ENCODE measurements at regions not wholly inside any gene's neighbourhood (a gene's known extent, or its start where the extent isn't known, plus 50 kb on each side); places are given as distances from the start of the nearest gene placed in this dataset.

DNA sequence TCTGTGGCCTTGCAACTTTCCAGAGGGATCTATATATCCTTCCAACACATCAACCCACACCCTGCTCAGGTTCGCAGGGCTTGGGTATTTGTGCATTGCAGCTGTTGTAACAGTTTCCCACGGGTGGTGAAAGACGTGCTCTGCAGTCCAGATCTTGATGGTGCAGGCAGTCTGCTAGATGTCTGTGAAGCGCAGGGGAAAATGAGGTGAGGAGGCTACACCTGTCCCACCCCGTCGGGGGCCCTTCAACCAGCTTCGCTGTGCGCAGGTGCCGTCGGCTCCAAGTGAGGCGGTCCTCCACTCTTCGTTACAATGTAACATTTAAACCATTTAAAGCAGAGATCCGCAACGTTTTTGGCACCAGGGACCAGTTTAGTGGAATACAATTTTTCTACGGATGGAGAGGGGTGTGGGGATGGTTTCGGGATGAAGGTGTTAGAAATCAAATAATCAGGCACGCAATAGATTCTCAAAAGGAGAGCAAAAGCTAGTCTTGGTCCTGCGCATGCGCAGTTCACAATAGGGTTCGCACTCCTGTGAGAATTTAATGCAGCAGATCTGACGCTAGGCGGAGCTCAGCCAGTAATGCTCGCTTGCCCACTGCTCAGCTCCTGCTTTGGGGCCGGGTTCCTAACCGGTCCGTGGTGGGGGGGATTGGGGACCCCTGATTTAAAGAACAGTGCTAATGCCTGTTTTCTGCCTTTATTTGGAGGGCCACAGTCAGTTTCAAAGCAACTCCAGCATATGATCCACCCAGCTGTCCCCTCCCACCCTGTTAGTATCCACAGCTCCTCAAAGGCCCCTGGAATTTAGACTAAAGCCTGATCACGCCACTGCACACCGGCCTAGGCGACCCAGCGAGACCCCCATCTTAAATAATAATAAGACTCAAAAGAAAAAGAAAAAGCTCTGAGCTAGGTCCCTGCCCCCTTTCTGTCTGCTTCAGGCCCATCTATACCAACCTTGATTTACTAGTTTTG is 97.1 kb upstream of the SELENOP start:
- TF ChIP-seq, protein P1, sequence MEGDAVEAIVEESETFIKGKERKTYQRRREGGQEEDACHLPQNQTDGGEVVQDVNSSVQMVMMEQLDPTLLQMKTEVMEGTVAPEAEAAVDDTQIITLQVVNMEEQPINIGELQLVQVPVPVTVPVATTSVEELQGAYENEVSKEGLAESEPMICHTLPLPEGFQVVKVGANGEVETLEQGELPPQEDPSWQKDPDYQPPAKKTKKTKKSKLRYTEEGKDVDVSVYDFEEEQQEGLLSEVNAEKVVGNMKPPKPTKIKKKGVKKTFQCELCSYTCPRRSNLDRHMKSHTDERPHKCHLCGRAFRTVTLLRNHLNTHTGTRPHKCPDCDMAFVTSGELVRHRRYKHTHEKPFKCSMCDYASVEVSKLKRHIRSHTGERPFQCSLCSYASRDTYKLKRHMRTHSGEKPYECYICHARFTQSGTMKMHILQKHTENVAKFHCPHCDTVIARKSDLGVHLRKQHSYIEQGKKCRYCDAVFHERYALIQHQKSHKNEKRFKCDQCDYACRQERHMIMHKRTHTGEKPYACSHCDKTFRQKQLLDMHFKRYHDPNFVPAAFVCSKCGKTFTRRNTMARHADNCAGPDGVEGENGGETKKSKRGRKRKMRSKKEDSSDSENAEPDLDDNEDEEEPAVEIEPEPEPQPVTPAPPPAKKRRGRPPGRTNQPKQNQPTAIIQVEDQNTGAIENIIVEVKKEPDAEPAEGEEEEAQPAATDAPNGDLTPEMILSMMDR (IDR thresholded peaks at IDR 0.05), result peak; percentile 65 to 86 (median 79)
- TF ChIP-seq EP300 (IDR thresholded peaks at IDR 0.05), result no peak
